ENCODE measurements at regions not wholly inside any gene's neighbourhood (a gene's known extent, or its start where the extent isn't known, plus 50 kb on each side); places are given as distances from the start of the nearest gene placed in this dataset.

DNA sequence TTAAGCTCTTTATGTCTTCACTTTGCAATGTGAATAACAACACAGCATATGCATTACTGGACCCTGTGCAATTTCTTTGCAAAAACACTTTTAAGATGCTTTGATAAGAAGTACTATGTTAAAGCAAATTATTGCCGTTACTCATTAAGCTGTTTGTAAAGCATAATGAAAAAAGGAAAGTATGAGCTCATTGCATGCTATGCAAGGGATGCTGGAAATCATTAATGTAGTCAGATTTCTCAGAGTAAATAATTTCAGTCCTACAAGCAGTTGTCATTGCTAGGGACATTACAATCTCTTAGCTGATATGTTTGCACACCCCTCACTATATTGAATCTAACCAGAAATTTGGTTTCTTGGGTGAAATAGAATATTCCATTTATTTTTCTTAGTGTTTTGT, 982.5 kb upstream of the ADGRL2 start:
- intact Hi-C loops (cut with DNase I; ENCODE audit: low total_unique reads): no loop called here
- H3K36me3 ChIP-seq: no peaks in the 10 kb centered on the region
- H3K27ac ChIP-seq: no peak overlapping the region
- H3K4me1 ChIP-seq: no peaks in the 10 kb centered on the region
- no peak for TF ChIP-seq POLR2A (IDR thresholded peaks at IDR 0.05)
- TF ChIP-seq, protein P1, sequence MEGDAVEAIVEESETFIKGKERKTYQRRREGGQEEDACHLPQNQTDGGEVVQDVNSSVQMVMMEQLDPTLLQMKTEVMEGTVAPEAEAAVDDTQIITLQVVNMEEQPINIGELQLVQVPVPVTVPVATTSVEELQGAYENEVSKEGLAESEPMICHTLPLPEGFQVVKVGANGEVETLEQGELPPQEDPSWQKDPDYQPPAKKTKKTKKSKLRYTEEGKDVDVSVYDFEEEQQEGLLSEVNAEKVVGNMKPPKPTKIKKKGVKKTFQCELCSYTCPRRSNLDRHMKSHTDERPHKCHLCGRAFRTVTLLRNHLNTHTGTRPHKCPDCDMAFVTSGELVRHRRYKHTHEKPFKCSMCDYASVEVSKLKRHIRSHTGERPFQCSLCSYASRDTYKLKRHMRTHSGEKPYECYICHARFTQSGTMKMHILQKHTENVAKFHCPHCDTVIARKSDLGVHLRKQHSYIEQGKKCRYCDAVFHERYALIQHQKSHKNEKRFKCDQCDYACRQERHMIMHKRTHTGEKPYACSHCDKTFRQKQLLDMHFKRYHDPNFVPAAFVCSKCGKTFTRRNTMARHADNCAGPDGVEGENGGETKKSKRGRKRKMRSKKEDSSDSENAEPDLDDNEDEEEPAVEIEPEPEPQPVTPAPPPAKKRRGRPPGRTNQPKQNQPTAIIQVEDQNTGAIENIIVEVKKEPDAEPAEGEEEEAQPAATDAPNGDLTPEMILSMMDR (IDR thresholded peaks at IDR 0.05): no peak
- TF ChIP-seq POLR2AphosphoS5 (IDR thresholded peaks at IDR 0.05): no peak
- DNase-seq (ENCODE audit: low spot score in 2 of 2): no peak
- no peak overlapping the region for H3K4me3 ChIP-seq
- H3K9me3 ChIP-seq: no peaks in the 10 kb centered on the region
- H3K27me3 ChIP-seq: no peaks in the 10 kb centered on the region

DNA sequence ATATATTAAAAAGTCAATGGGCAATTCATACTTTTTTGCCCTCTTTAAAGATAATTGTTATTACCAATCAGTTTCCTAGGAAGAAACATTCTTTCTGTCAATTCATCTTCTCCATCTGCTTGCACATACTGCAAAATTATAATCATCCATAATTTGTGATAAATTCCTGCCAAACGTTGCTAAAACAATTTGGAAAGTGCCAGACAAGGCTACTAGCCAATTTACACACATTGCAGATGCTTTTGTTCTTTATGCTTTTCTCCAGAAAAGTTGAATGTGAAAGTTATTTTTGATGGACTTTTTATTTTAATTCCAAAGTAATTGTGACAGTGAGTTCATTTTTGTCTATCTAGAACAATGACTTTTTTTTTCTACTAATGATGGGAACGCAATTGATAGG, 992.8 kb upstream of the ADGRL2 start:
- DNase-seq (ENCODE audit: low spot score in 2 of 2): no peak
- no peak overlapping the region for H3K27ac ChIP-seq

DNA sequence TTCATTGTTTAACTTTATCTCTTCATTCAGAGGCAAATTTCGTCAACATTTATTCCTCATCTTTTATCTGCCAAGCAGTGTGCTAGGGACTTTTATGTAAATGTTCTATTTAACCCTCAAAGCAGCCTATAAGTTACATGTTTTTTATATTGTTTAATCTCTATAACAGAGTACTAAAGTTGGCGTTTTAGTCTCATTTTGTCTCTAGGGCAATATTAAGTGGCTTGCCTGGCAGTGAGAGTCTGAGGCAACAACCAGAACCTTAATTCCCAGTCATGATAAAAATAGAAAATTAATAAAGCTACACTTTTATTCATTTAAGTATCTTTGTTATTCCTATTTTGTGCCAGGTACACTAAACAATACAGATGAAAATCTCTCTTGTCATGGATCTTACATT, 994.3 kb upstream of the ADGRL2 start:
- intact Hi-C loops (cut with DNase I; ENCODE audit: low total_unique reads): no loop called here
- TF ChIP-seq, protein P1 (IDR thresholded peaks at IDR 0.05): no peak
- no peak for TF ChIP-seq POLR2A (IDR thresholded peaks at IDR 0.05)
- TF ChIP-seq POLR2AphosphoS5 (IDR thresholded peaks at IDR 0.05): no peak
- DNase-seq (ENCODE audit: low spot score in 2 of 2): no peak

More for the DNA sequence above, 992.8 kb upstream of the ADGRL2 start:
- intact Hi-C loops (cut with DNase I; ENCODE audit: low total_unique reads): no loop called here
- Histone ChIP-seq H3K9me3 (no peaks in the 10 kb centered on the region), H3K36me3 (no peaks in the 10 kb centered on the region), H3K4me1 (no peaks in the 10 kb centered on the region), H3K4me3 (no peak overlapping the region), H3K27me3 (no peaks in the 10 kb centered on the region)
- TF ChIP-seq POLR2AphosphoS5 (IDR thresholded peaks at IDR 0.05): no peak
- TF ChIP-seq POLR2A (IDR thresholded peaks at IDR 0.05): no peak
- TF ChIP-seq, protein P1 (IDR thresholded peaks at IDR 0.05): no peak

DNA sequence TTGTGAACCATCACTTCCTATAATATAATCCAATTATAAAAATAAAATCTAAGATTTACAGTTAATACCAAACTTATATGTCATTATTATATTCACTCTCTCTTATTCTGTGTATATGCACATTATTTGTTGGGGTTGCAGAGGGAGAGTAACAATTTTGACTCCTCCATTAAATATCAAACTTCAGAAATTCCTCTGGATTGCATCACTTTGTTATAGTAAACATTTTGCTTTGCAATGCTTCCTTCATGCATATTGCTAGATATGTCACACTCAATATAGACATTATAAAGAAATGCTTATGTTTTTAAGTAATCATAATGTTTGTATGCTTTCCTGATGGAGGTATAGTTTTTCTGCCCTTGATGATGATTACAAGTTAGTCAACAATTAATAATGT, 999.0 kb upstream of the ADGRL2 start:
- intact Hi-C loops (cut with DNase I; ENCODE audit: low total_unique reads): no loop called here
- no peak for DNase-seq (ENCODE audit: low spot score in 2 of 2)
- no peaks in the 10 kb centered on the region for H3K9me3 ChIP-seq
- H3K27ac ChIP-seq: no peak overlapping the region
- TF ChIP-seq POLR2AphosphoS5 (IDR thresholded peaks at IDR 0.05): no peak
- TF ChIP-seq, protein P1 (IDR thresholded peaks at IDR 0.05): no peak
- no peak for TF ChIP-seq POLR2A (IDR thresholded peaks at IDR 0.05)
- no peaks in the 10 kb centered on the region for H3K36me3 ChIP-seq
- H3K4me3 ChIP-seq: no peak overlapping the region
- no peaks in the 10 kb centered on the region for H3K4me1 ChIP-seq
- H3K27me3 ChIP-seq: no peaks in the 10 kb centered on the region

More for the DNA sequence above, 994.3 kb upstream of the ADGRL2 start:
- Histone ChIP-seq H3K9me3 (no peaks in the 10 kb centered on the region), H3K4me3 (no peak overlapping the region), H3K27ac (no peak overlapping the region), H3K27me3 (no peaks in the 10 kb centered on the region), H3K36me3 (no peaks in the 10 kb centered on the region), H3K4me1 (no peaks in the 10 kb centered on the region)

DNA sequence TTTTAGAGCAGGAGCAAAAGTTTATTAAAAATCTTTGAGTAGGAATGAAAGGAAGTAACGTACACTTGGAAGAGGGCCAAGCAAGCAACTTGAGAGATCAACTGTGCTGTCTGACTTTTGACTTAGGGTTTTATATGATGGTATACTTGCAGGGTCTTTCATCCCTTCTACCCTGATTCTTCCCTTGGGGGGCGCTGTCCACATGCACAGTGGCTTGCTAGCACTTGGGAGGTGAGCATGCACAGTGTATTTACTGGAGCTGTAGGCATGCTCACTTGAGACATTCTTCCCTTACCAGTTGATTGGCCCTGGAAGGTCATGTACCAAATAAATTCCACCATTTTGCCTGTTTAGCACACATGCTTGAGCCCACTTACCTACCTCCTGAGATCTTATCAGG, 1001.3 kb upstream of the ADGRL2 start:
- no peaks in the 10 kb centered on the region for H3K27me3 ChIP-seq
- no peaks in the 10 kb centered on the region for H3K9me3 ChIP-seq
- H3K36me3 ChIP-seq: no peaks in the 10 kb centered on the region
- no peak for DNase-seq (ENCODE audit: low spot score in 2 of 2)
- no peak overlapping the region for H3K27ac ChIP-seq
- intact Hi-C loops (cut with DNase I; ENCODE audit: low total_unique reads): no loop called here
- no peak for TF ChIP-seq POLR2AphosphoS5 (IDR thresholded peaks at IDR 0.05)
- TF ChIP-seq POLR2A (IDR thresholded peaks at IDR 0.05): no peak
- TF ChIP-seq, protein P1 (IDR thresholded peaks at IDR 0.05): no peak
- no peak overlapping the region for H3K4me3 ChIP-seq
- H3K4me1 ChIP-seq: no peaks in the 10 kb centered on the region

All from breast epithelium (tissue), 4 donors.